Mesenchymal stem cell (in vitro differentiated cells and primary cell): ENCODE measurements at regions not wholly inside any gene's neighbourhood (a gene's known extent, or its start where the extent isn't known, plus 50 kb on each side); places are given as distances from the start of the nearest gene placed in this dataset.

ENCODE experiments used
- DNase-seq: peaks from one replicate; pipeline ENCODE4 v3.0.0-alpha.2; 2013
- H2AFZ ChIP-seq: one replicate; pipeline ENCODE4 v1.6.1; 2013; ENCODE audit warnings: low read depth, mild to moderate bottlenecking, control low read depth, inconsistent platforms, low read length, moderate library complexity
- H2AK5ac ChIP-seq: 2 replicates; pipeline ENCODE4 v1.6.1; 2013; ENCODE audit warnings: low read length, moderate library complexity, mild to moderate bottlenecking, inconsistent platforms; ENCODE audit not compliant: severe bottlenecking
- H2BK120ac ChIP-seq: one replicate; pipeline ENCODE4 v1.6.1; 2013; ENCODE audit warnings: low read depth, mild to moderate bottlenecking, inconsistent platforms, low read length, moderate library complexity
- H2BK12ac ChIP-seq, 2 experiments: one replicate each; pipeline ENCODE4 v1.6.1; 2013; ENCODE audit warnings: inconsistent platforms in 2 of 2, low read length in 2 of 2, mild to moderate bottlenecking in 2 of 2, moderate library complexity in 2 of 2, control low read depth in 1 of 2
- H2BK15ac ChIP-seq: one replicate; pipeline ENCODE4 v1.6.1; 2013; ENCODE audit warnings: mild to moderate bottlenecking, low read depth, inconsistent platforms; ENCODE audit not compliant: poor library complexity, severe bottlenecking
- H2BK5ac ChIP-seq: 2 replicates; pipeline ENCODE4 v1.6.1; 2013; ENCODE audit warnings: low read depth, mild to moderate bottlenecking, low read length, control low read depth, inconsistent platforms; ENCODE audit not compliant: poor library complexity, severe bottlenecking
- H3K14ac ChIP-seq, 2 experiments: one replicate each; pipeline ENCODE4 v1.6.1; 2013; ENCODE audit warnings: inconsistent platforms in 2 of 2, low read length in 2 of 2, control low read depth in 1 of 2, mild to moderate bottlenecking in 1 of 2, moderate library complexity in 1 of 2
- H3K18ac ChIP-seq, 2 experiments: one replicate each; pipeline ENCODE4 v1.6.1; 2013; ENCODE audit warnings: inconsistent platforms in 2 of 2, low read length in 2 of 2, control low read depth in 1 of 2, low read depth in 1 of 2, mild to moderate bottlenecking in 1 of 2
- H3K23ac ChIP-seq, 2 experiments: one replicate each; pipeline ENCODE4 v1.6.1; 2013; ENCODE audit warnings: inconsistent platforms in 2 of 2, low read length in 2 of 2, mild to moderate bottlenecking in 2 of 2, moderate library complexity in 2 of 2, control low read depth in 1 of 2
- H3K27ac ChIP-seq: 2 replicates; pipeline ENCODE4 v1.5.1; 2013; ENCODE audit warnings: mild to moderate bottlenecking, moderate library complexity, low read length, control low read depth, inconsistent platforms; ENCODE audit not compliant: poor library complexity, severe bottlenecking
- H3K27me3 ChIP-seq, 2 experiments: 2 replicates each; pipeline versions ENCODE4 v1.6.1 to v1.7.0; 2013; ENCODE audit warnings: low read length in 2 of 2, mild to moderate bottlenecking in 2 of 2, moderate library complexity in 2 of 2, control low read depth in 1 of 2, inconsistent platforms in 1 of 2; ENCODE audit not compliant: control insufficient read depth in 1 of 2, insufficient read depth in 1 of 2
- H3K36me3 ChIP-seq, 2 experiments: 2 replicates each; pipeline versions ENCODE4 v1.6.1 to v1.7.0; 2013; ENCODE audit warnings: low read length in 2 of 2, control low read depth in 1 of 2, inconsistent platforms in 1 of 2, low read depth in 1 of 2, mild to moderate bottlenecking in 1 of 2; ENCODE audit not compliant: insufficient read depth in 2 of 2, control insufficient read depth in 1 of 2
- H3K4ac ChIP-seq, 2 experiments: one replicate each; pipeline ENCODE4 v1.6.1; 2013; ENCODE audit warnings: inconsistent platforms in 2 of 2, low read length in 2 of 2, mild to moderate bottlenecking in 2 of 2, moderate library complexity in 2 of 2, control low read depth in 1 of 2, low read depth in 1 of 2
- H3K4me1 ChIP-seq: 2 replicates; pipeline ENCODE4 v1.6.1; 2013; ENCODE audit warnings: low read depth, low read length, control low read depth; ENCODE audit not compliant: control insufficient read depth, insufficient read depth
- H3K4me2 ChIP-seq: 2 replicates; pipeline ENCODE4 v1.6.1; 2013; ENCODE audit warnings: low read length, mild to moderate bottlenecking, inconsistent platforms; ENCODE audit not compliant: poor library complexity, severe bottlenecking
- H3K4me3 ChIP-seq, 2 experiments: 2 replicates each; pipeline versions ENCODE4 v1.5.1 to v1.7.0; 2013; ENCODE audit warnings: low read length in 2 of 2, mild to moderate bottlenecking in 2 of 2, control low read depth in 1 of 2, low read depth in 1 of 2; ENCODE audit not compliant: insufficient read depth in 1 of 2
- H3K79me1 ChIP-seq: replicated peaks from 2 replicates; pipeline ENCODE4 v1.6.1; 2013; ENCODE audit warnings: mild to moderate bottlenecking, control low read depth, low read length, inconsistent platforms; ENCODE audit not compliant: poor library complexity, severe bottlenecking
- H3K9ac ChIP-seq: 2 replicates; pipeline ENCODE4 v1.7.0; 2013; ENCODE audit warnings: mild to moderate bottlenecking, low read length, moderate library complexity
- H3K9me3 ChIP-seq: 2 replicates; pipeline ENCODE4 v1.7.0; 2013; ENCODE audit warnings: mild to moderate bottlenecking, low read length; ENCODE audit not compliant: control insufficient read depth
- H4K8ac ChIP-seq: one replicate; pipeline ENCODE4 v1.6.1; 2013; ENCODE audit warnings: inconsistent platforms, mild to moderate bottlenecking, low read length, moderate library complexity
- H4K91ac ChIP-seq: one replicate; pipeline ENCODE4 v1.6.1; 2013; ENCODE audit warnings: mild to moderate bottlenecking, low read length, inconsistent platforms
- whole genome bisulfite sequencing: methylation state at CpG from one replicate; pipeline ENCODE4 v1.1.7; 2013; ENCODE audit warnings: mixed read lengths; 5-methylcytosine and 5-hydroxymethylcytosine counted together

DNA sequence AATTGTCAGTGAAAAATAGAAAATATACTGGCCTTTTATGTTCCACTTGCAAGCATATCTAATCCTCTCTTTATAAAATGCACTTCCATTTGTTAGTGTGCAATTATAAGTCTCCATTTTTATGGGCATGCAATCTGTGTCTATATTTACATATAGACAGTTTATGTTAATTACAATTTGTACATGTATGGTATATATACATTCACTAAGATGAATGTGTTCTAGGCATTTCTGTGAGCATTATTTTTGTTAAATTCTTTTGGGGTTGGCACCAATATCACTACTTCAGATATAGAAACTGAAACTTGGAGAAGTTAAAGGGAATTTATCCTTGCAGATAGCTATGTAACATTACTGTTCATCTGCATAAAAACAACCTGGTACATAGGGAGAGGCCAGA lies 470.8 kb upstream of the LMO3 start:
- Histone ChIP-seq H3K4me3 (no peak overlapping the region), H3K79me1 (no peaks in the 10 kb centered on the region), H2BK5ac (no peak overlapping the region), H4K8ac (no peak overlapping the region), H2BK120ac (no peak overlapping the region), H3K9me3 (no peaks in the 10 kb centered on the region), H3K4ac (no peak overlapping the region), H3K14ac (no peak overlapping the region), H3K4me2 (no peak overlapping the region), H2BK15ac (no peak overlapping the region), H3K9ac (no peak overlapping the region), H3K4me1 (no peaks in the 10 kb centered on the region), H2BK12ac (no peak overlapping the region), H2AFZ (no peak overlapping the region), H3K36me3 (no peaks in the 10 kb centered on the region), H3K23ac (no peak overlapping the region), H3K27ac (no peak overlapping the region), H3K27me3 (no peaks in the 10 kb centered on the region), H2AK5ac (no peak overlapping the region), H4K91ac (no peak overlapping the region), H3K18ac (no peak overlapping the region)
- DNase-seq: no peak

DNA sequence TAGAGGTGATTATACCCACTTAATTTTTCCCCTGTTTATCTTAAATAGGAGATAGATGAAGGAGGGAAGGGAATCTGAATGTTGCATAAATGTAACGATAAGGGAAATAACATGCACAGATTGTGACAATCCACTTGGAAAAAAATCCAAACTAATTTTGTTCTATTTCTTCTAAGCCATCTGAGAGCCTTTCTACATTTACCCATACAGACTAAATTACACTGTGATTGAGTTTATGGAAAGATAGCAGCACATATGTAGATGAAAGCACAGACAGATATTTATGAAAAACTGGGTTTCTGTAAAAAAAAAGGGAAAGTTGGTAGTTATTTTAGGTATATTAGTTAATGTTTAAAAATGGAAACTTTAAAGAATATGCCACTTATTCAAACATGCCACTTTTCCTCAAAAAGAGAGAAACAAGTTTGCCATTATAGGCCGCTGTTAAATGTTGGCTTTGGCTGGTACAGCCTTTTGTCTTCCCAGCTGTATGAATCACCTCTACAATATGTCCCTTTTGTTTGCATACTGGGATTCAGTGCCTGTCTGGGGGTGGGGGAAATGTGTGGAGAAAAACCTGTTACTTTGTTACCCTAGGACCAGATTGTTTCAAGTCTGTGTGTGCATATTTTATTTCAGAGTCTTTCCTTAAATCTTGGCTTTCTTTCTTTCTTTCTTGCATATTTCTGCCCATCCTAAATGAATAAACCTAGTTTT lies 470.2 kb upstream of the LMO3 start:
- no peak overlapping the region for H4K91ac ChIP-seq
- no peak for DNase-seq
- no peak overlapping the region for H2BK12ac ChIP-seq
- H3K4me3 ChIP-seq: no peak overlapping the region
- H3K18ac ChIP-seq: no peak overlapping the region
- no peaks in the 10 kb centered on the region for H3K36me3 ChIP-seq
- no peak overlapping the region for H3K14ac ChIP-seq
- 100% methylated on average over 1 of the region's 2 CpGs for WGBS
- no peaks in the 10 kb centered on the region for H3K9me3 ChIP-seq
- H2BK15ac ChIP-seq: no peak overlapping the region
- H2AK5ac ChIP-seq: no peak overlapping the region
- H3K79me1 ChIP-seq: no peaks in the 10 kb centered on the region
- no peak overlapping the region for H2BK120ac ChIP-seq
- no peak overlapping the region for H4K8ac ChIP-seq
- no peak overlapping the region for H3K9ac ChIP-seq
- H2AFZ ChIP-seq: no peak overlapping the region
- H3K27ac ChIP-seq: no peak overlapping the region
- no peaks in the 10 kb centered on the region for H3K27me3 ChIP-seq
- H3K4me1 ChIP-seq: no peaks in the 10 kb centered on the region
- no peak overlapping the region for H3K23ac ChIP-seq
- no peak overlapping the region for H2BK5ac ChIP-seq
- H3K4ac ChIP-seq: no peak overlapping the region
- no peak overlapping the region for H3K4me2 ChIP-seq

DNA sequence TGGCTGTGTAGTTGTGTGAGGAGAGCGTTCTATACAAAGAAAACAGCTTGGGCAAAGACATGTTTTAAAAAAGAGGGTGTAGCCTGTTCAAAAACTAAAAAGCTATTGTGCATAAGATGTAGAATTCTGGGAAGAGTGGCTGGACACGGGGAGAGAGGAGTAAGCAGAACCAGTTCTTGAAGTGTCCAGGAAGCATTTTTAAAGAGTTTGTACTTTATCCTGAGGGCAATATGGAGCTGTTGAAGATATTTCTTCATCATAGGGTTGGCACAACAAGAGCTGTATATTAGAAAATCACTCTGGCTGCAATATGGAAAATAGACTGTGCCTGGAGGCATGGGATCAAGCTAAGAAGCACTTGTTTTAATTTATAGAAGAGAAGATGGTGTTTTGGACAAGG lies 458.9 kb upstream of the LMO3 start:
- Histone ChIP-seq H4K91ac (no peak overlapping the region), H3K18ac (no peak overlapping the region), H3K9me3 (no peaks in the 10 kb centered on the region), H3K4me2 (no peak overlapping the region), H3K9ac (no peak overlapping the region), H3K27me3 (no peaks in the 10 kb centered on the region), H3K4me1 (no peaks in the 10 kb centered on the region), H2BK12ac (no peak overlapping the region), H4K8ac (no peak overlapping the region), H2BK5ac (no peak overlapping the region), H3K27ac (no peak overlapping the region), H2AFZ (no peak overlapping the region), H2BK120ac (no peak overlapping the region), H3K23ac (no peak overlapping the region), H2BK15ac (no peak overlapping the region), H3K4me3 (no peak overlapping the region), H3K36me3 (no peaks in the 10 kb centered on the region), H3K4ac (no peak overlapping the region), H2AK5ac (no peak overlapping the region), H3K14ac (no peak overlapping the region), H3K79me1 (no peaks in the 10 kb centered on the region)
- 61% methylated on average over 2 of the region's 2 CpGs for WGBS
- DNase-seq: no peak

DNA sequence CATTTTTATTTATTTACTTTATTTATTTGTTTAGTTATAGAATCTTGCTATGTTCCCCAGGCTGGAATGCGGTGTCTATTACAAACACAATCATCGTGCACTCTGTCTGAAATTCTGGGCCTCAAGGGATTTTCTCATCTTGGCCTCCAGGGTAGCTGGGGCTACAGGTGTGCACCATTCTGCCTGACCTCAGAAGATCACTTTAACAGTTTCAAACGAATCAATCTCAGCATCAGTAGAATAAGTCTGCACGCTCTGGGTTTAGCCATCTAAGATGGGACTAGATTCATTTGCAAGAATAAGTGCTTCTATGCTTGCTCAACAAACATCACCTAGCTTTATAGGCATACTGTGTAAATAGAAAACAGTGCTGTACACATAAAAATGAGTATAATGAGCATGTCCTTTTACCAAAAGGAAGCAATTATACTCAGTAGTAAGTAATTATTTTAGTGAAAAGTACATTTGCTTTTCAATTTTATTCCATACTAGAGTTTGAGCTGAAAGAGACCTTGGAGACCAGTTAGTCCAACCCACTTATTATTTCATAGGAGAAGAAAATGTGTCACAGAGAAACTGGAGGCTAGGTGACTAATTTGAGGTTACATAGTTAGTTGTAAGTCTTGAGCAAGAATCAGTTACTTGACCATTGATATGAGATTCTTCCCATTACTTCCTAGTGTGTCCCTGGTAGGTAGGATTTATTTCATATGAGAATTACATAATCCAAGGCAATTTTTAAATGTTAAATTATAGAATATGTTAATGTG lies 456.5 kb upstream of the LMO3 start:
- Histone ChIP-seq H2BK120ac (no peak overlapping the region), H2AK5ac (no peak overlapping the region), H2AFZ (no peak overlapping the region), H3K9ac (no peak overlapping the region), H3K4me3 (no peak overlapping the region), H3K9me3 (no peaks in the 10 kb centered on the region), H3K23ac (no peak overlapping the region), H3K4ac (no peak overlapping the region), H3K14ac (no peak overlapping the region), H3K27ac (no peak overlapping the region), H2BK15ac (no peak overlapping the region), H3K79me1 (no peaks in the 10 kb centered on the region), H4K8ac (no peak overlapping the region), H3K18ac (no peak overlapping the region), H3K27me3 (no peaks in the 10 kb centered on the region), H3K4me2 (no peak overlapping the region), H2BK5ac (no peak overlapping the region), H3K4me1 (no peaks in the 10 kb centered on the region), H3K36me3 (no peaks in the 10 kb centered on the region), H4K91ac (no peak overlapping the region), H2BK12ac (no peak overlapping the region)
- 75% methylated on average over 3 of the region's 4 CpGs for WGBS
- no peak for DNase-seq
